ENCODE measurements at regions not wholly inside any gene's neighbourhood (a gene's known extent, or its start where the extent isn't known, plus 50 kb on each side); places are given as distances from the start of the nearest gene placed in this dataset.

GRCh38 chr3:70506775-70507174, 194.3 kb upstream of the MDFIC2 start:
- DNase-seq (ENCODE audit: low spot score), result no peak
- H3K4me1 ChIP-seq (ENCODE audit: control insufficient read depth in 4 of 4, insufficient read depth in 4 of 4, low read length in 3 of 4), result no peaks in the 10 kb centered on the region
- H3K9ac ChIP-seq (ENCODE audit: low read depth in 1 of 2, low read length in 2 of 2), result no peak overlapping the region
- WGBS, result 69% methylated on average over 5 of the region's 5 CpGs
- no peak overlapping the region for H3K4me3 ChIP-seq (ENCODE audit: low read depth in 1 of 3, low read length in 3 of 3)
- TF ChIP-seq EGR1 (IDR thresholded peaks at IDR 0.05; ENCODE audit: low read depth in 2 of 2) (no peak), GABPA (IDR thresholded peaks at IDR 0.05 in 1 of 2, conservative IDR thresholded peaks at IDR 0.05 in 1 of 2) (no peak), FOXA1 (IDR thresholded peaks at IDR 0.05) (no peak), MAX (IDR thresholded peaks at IDR 0.05) (no peak), HNF4A (conservative IDR thresholded peaks at IDR 0.05) (no peak), RAD21 (IDR thresholded peaks at IDR 0.05) (no peak), ZBTB33 (IDR thresholded peaks at IDR 0.05) (no peak), FOXA2 (IDR thresholded peaks at IDR 0.05) (no peak), YY1 (IDR thresholded peaks at IDR 0.05) (no peak)
- no peaks in the 10 kb centered on the region for H3K36me3 ChIP-seq (ENCODE audit: control insufficient read depth in 4 of 4, insufficient read depth in 3 of 4, low read depth in 1 of 4, low read length in 3 of 4)
- no peaks in the 10 kb centered on the region for H3K9me3 ChIP-seq (ENCODE audit: control insufficient read depth in 4 of 4, low read length in 3 of 4)
- H3K27ac ChIP-seq (ENCODE audit: low read depth in 1 of 2, low read length in 2 of 2), result no peak overlapping the region
- peaks cover 0 to 2% (median 0%) of the 10 kb centered on the region in 4 donors for H3K27me3 ChIP-seq (ENCODE audit: control insufficient read depth in 4 of 4, insufficient read depth in 4 of 4, low read length in 3 of 4)

GRCh38 chr3:70501561-70501960, 189.1 kb upstream of the MDFIC2 start:
- Histone ChIP-seq H3K4me1 (ENCODE audit: control insufficient read depth in 4 of 4, insufficient read depth in 4 of 4, low read length in 3 of 4) (no peaks in the 10 kb centered on the region), H3K9me3 (ENCODE audit: control insufficient read depth in 4 of 4, low read length in 3 of 4) (no peaks in the 10 kb centered on the region), H3K9ac (ENCODE audit: low read depth in 1 of 2, low read length in 2 of 2) (no peak overlapping the region), H3K27me3 (ENCODE audit: control insufficient read depth in 4 of 4, insufficient read depth in 4 of 4, low read length in 3 of 4) (peaks cover 0 to 3% (median 0%) of the 10 kb centered on the region in 4 donors), H3K4me3 (ENCODE audit: low read depth in 1 of 3, low read length in 3 of 3) (no peak overlapping the region), H3K27ac (ENCODE audit: low read depth in 1 of 2, low read length in 2 of 2) (no peak overlapping the region), H3K36me3 (ENCODE audit: control insufficient read depth in 4 of 4, insufficient read depth in 3 of 4, low read depth in 1 of 4, low read length in 3 of 4) (no peaks in the 10 kb centered on the region)
- TF ChIP-seq JUND (IDR thresholded peaks at IDR 0.05) (no peak), HNF4G (IDR thresholded peaks at IDR 0.05) (no peak), NR2F2 (IDR thresholded peaks at IDR 0.05) (no peak), GABPA (IDR thresholded peaks at IDR 0.05 in 1 of 2, conservative IDR thresholded peaks at IDR 0.05 in 1 of 2) (no peak), FOXA2 (IDR thresholded peaks at IDR 0.05) (no peak)
- 45% methylated on average over 3 of the region's 3 CpGs for WGBS
- no peak for DNase-seq (ENCODE audit: low spot score)

GRCh38 chr3:70488816-70489215, 176.4 kb upstream of the MDFIC2 start:
- Histone ChIP-seq H3K9me3 (ENCODE audit: control insufficient read depth in 4 of 4, low read length in 3 of 4) (no peaks in the 10 kb centered on the region), H3K4me1 (ENCODE audit: control insufficient read depth in 4 of 4, insufficient read depth in 4 of 4, low read length in 3 of 4) (no peaks in the 10 kb centered on the region), H3K27me3 (ENCODE audit: control insufficient read depth in 4 of 4, insufficient read depth in 4 of 4, low read length in 3 of 4) (peaks cover 0 to 9% (median 0%) of the 10 kb centered on the region in 4 donors), H3K36me3 (ENCODE audit: control insufficient read depth in 4 of 4, insufficient read depth in 3 of 4, low read depth in 1 of 4, low read length in 3 of 4) (no peaks in the 10 kb centered on the region), H3K27ac (ENCODE audit: low read depth in 1 of 2, low read length in 2 of 2) (no peak overlapping the region), H3K4me3 (ENCODE audit: low read depth in 1 of 3, low read length in 3 of 3) (no peak overlapping the region), H3K9ac (ENCODE audit: low read depth in 1 of 2, low read length in 2 of 2) (no peak overlapping the region)
- TF ChIP-seq JUND (IDR thresholded peaks at IDR 0.05), result no peak
- TF ChIP-seq NR2F2 (IDR thresholded peaks at IDR 0.05), result no peak
- no peak for TF ChIP-seq HNF4G (IDR thresholded peaks at IDR 0.05)
- no peak for TF ChIP-seq TAF1 (conservative IDR thresholded peaks at IDR 0.05)
- no peak for TF ChIP-seq HNF4A (conservative IDR thresholded peaks at IDR 0.05)
- no peak for TF ChIP-seq RXRA (IDR thresholded peaks at IDR 0.05)
- no peak for TF ChIP-seq GABPA (IDR thresholded peaks at IDR 0.05 in 1 of 2, conservative IDR thresholded peaks at IDR 0.05 in 1 of 2)
- TF ChIP-seq ATF3 (IDR thresholded peaks at IDR 0.05), result no peak
- no peak for TF ChIP-seq CTCF (IDR thresholded peaks at IDR 0.05; ENCODE audit: low read depth, low read length, missing input control)
- no peak for TF ChIP-seq REST (IDR thresholded peaks at IDR 0.05)
- DNase-seq (ENCODE audit: low spot score), result no peak
- WGBS, result 29% methylated on average over 7 of the region's 7 CpGs

All from liver (tissue), 8 donors.